MCF 10A (cell line): ENCODE measurements at regions not wholly inside any gene's neighbourhood (a gene's known extent, or its start where the extent isn't known, plus 50 kb on each side); places are given as distances from the start of the nearest gene placed in this dataset.

Experiments used
- BruUV-seq: library from RNA; stranded (reverse); fragments of 400-500 nt; replicated peaks from 2 replicates; lab custom pipeline; 2021; lab: Mats Ljungman, UMichigan
- CTCF ChIA-PET: fragments of 300-600 bp; sonication (Branson Sonifier 250); formaldehyde crosslinking; extraction: SDS; loops from one replicate; lab custom pipeline; 2021; ENCODE audit warnings: antibody characterized with exemption, inconsistent platforms; lab: Yijun Ruan, JAX
- POLR2A ChIA-PET: fragments of 300-600, 350-650 bp; sonication (Branson Sonifier 250); formaldehyde crosslinking; extraction: SDS; loops from one replicate; lab custom pipeline; 2020; ENCODE audit warnings: antibody characterized with exemption, inconsistent platforms; lab: Yijun Ruan, JAX
- DNase-seq: peaks from one replicate; pipeline ENCODE4 v3.0.0-alpha.2; 2018; ENCODE audit not compliant: unreplicated experiment
- H3K27ac Mint-ChIP-seq: one replicate; pipeline ENCODE4 v1.8.0; 2022; ENCODE audit warnings: mild to moderate bottlenecking, low read depth, mixed read lengths; ENCODE audit not compliant: unreplicated experiment
- H3K27me3 Mint-ChIP-seq: one replicate; pipeline ENCODE4 v1.8.0; 2022; ENCODE audit warnings: mixed read lengths; ENCODE audit not compliant: insufficient read depth, unreplicated experiment
- H3K36me3 Mint-ChIP-seq: one replicate; pipeline ENCODE4 v1.8.0; 2022; ENCODE audit warnings: mild to moderate bottlenecking, moderate library complexity, mixed read lengths; ENCODE audit not compliant: insufficient read depth, unreplicated experiment
- H3K4me1 Mint-ChIP-seq: one replicate; pipeline ENCODE4 v1.8.0; 2022; ENCODE audit warnings: mixed read lengths; ENCODE audit not compliant: insufficient read depth, unreplicated experiment
- H3K4me3 Mint-ChIP-seq: one replicate; pipeline ENCODE4 v1.8.0; 2022; ENCODE audit warnings: mild to moderate bottlenecking, moderate library complexity, mixed read lengths; ENCODE audit not compliant: unreplicated experiment
- H3K9me3 Mint-ChIP-seq: one replicate; pipeline ENCODE4 v1.8.0; 2022; ENCODE audit warnings: mixed read lengths; ENCODE audit not compliant: unreplicated experiment
- CTCF ChIP-seq: fragments of 200-600 bp; IDR thresholded peaks from one replicate; pipeline ENCODE4 v1.8.0; 2022; ENCODE audit warnings: antibody characterized with exemption, mild to moderate bottlenecking; ENCODE audit not compliant: unreplicated experiment
- intact Hi-C: fragments of 100-400 bp; cut with micrococcal nuclease; formaldehyde crosslinking; loops from 2 replicates; pipeline ENCODE4 v1.14.1; 2022

GRCh38 chr18:56083523-56084287 lies 495.7 kb upstream of the TCF4 start:
- DNase-seq: no peak
- H3K4me3 Mint-ChIP-seq: no peak overlapping the region
- no peaks in the 10 kb centered on the region for H3K36me3 Mint-ChIP-seq
- peaks cover 15% of the 10 kb centered on the region for H3K4me1 Mint-ChIP-seq
- no peaks in the 10 kb centered on the region for H3K27me3 Mint-ChIP-seq
- no peak for TF ChIP-seq CTCF
- no TSS peak for BruUV-seq
- intact Hi-C loops: no loop called here
- ChIA-PET CTCF (interaction anchor here (0.9 kb wide), 1 partner anchor 41 kb away, joined by 3 read pairs; no protein-coding TSS in a partner anchor), POLR2A (no interaction called here)
- H3K9me3 Mint-ChIP-seq: no peaks in the 10 kb centered on the region
- H3K27ac Mint-ChIP-seq: no peak overlapping the region

GRCh38 chr18:56083097-56083521 lies 495.1 kb upstream of the TCF4 start:
- Mint-ChIP-seq H3K9me3 (no peaks in the 10 kb centered on the region), H3K4me3 (no peak overlapping the region), H3K27ac (no peak overlapping the region), H3K4me1 (peaks cover 15% of the 10 kb centered on the region), H3K36me3 (no peaks in the 10 kb centered on the region), H3K27me3 (no peaks in the 10 kb centered on the region)
- DNase-seq: no peak
- ChIA-PET CTCF (no interaction called here), POLR2A (no interaction called here)
- TF ChIP-seq CTCF: no peak
- no TSS peak for BruUV-seq
- intact Hi-C loops: no loop called here

GRCh38 chr18:56076723-56077122 lies 488.7 kb upstream of the TCF4 start:
- Mint-ChIP-seq H3K9me3 (peaks cover 15% of the 10 kb centered on the region), H3K4me3 (no peak overlapping the region), H3K27me3 (no peaks in the 10 kb centered on the region), H3K27ac (no peak overlapping the region), H3K4me1 (no peaks in the 10 kb centered on the region), H3K36me3 (no peaks in the 10 kb centered on the region)
- intact Hi-C loops: no loop called here
- no TSS peak for BruUV-seq
- TF ChIP-seq CTCF: no peak
- no peak for DNase-seq
- ChIA-PET CTCF (no interaction called here), POLR2A (no interaction called here)

- Mint-ChIP-seq H3K9me3 (peaks cover 7% of the 10 kb centered on the region), H3K27ac (no peak overlapping the region), H3K27me3 (no peaks in the 10 kb centered on the region), H3K4me1 (peaks cover 7% of the 10 kb centered on the region), H3K36me3 (no peaks in the 10 kb centered on the region), H3K4me3 (no peak overlapping the region)
- DNase-seq: peak; percentile 22
- BruUV-seq: no TSS peak
- intact Hi-C loops: no loop called here
- ChIA-PET CTCF (interaction anchor here (1.0 kb wide), 1 partner anchor 208 kb away, joined by 3 read pairs; no protein-coding TSS in a partner anchor), POLR2A (interaction anchor here (0.7 kb wide), 1 partner anchor 16 kb away, joined by 3 read pairs; no protein-coding TSS in a partner anchor)
- TF ChIP-seq CTCF: no peak
Measured at GRCh38 chr18:56068701-56069100, 480.7 kb upstream of the TCF4 start.
